Medulla oblongata (tissue), 1 donor: ENCODE measurements at regions not wholly inside any gene's neighbourhood (a gene's known extent, or its start where the extent isn't known, plus 50 kb on each side); places are given as distances from the start of the nearest gene placed in this dataset.

Source experiments
- DNase-seq: peaks from one replicate; pipeline ENCODE4 v3.0.0-alpha.2; 2015; ENCODE audit errors: extremely low spot score

- peak; percentile 10 for DNase-seq
Measured at GRCh38 chr1:232477728-232478127, 152.2 kb downstream of the SIPA1L2 start.

GRCh38 chr1:232476538-232476950, 153.4 kb downstream of the SIPA1L2 start:
- no peak for DNase-seq

GRCh38 chr1:232474826-232475225, 155.1 kb downstream of the SIPA1L2 start:
- no peak for DNase-seq

GRCh38 chr1:232473900-232474299, 156.0 kb downstream of the SIPA1L2 start:
- no peak for DNase-seq

- no peak for DNase-seq
Measured at GRCh38 chr1:232473324-232473723, 156.6 kb downstream of the SIPA1L2 start.

- DNase-seq = peak; percentile 7
Measured at GRCh38 chr1:232472485-232473041, 157.4 kb downstream of the SIPA1L2 start.

GRCh38 chr1:232471250-232471649, 158.7 kb downstream of the SIPA1L2 start:
- DNase-seq = no peak

- DNase-seq = no peak
Measured at GRCh38 chr1:232470711-232471110, 159.2 kb downstream of the SIPA1L2 start.

- no peak for DNase-seq
Measured at GRCh38 chr1:232468249-232468648, 161.7 kb downstream of the SIPA1L2 start.

GRCh38 chr1:232467073-232467760, 162.7 kb downstream of the SIPA1L2 start:
- no peak for DNase-seq

- DNase-seq = no peak
Measured at GRCh38 chr1:232464325-232464724, 165.6 kb downstream of the SIPA1L2 start.

GRCh38 chr1:232463225-232463624, 166.7 kb downstream of the SIPA1L2 start:
- no peak for DNase-seq

GRCh38 chr1:232462213-232462612, 167.7 kb downstream of the SIPA1L2 start:
- no peak for DNase-seq

GRCh38 chr1:232459826-232460225, 170.1 kb downstream of the SIPA1L2 start:
- DNase-seq = no peak

GRCh38 chr1:232459087-232459486, 170.8 kb downstream of the SIPA1L2 start:
- no peak for DNase-seq

GRCh38 chr1:232457595-232457994, 172.3 kb downstream of the SIPA1L2 start:
- DNase-seq = peak; percentile 43

GRCh38 chr1:232456714-232457113, 173.2 kb downstream of the SIPA1L2 start:
- DNase-seq = peak; percentile 12

- DNase-seq = no peak
Measured at GRCh38 chr1:232454227-232454886, 175.6 kb downstream of the SIPA1L2 start.

GRCh38 chr1:232452736-232453440, 177.0 kb downstream of the SIPA1L2 start:
- no peak for DNase-seq

- no peak for DNase-seq
Measured at GRCh38 chr1:232452117-232452516, 177.8 kb downstream of the SIPA1L2 start.

- no peak for DNase-seq
Measured at GRCh38 chr1:232451506-232451905, 178.4 kb downstream of the SIPA1L2 start.

GRCh38 chr1:232450615-232451014, 179.3 kb downstream of the SIPA1L2 start:
- no peak for DNase-seq
